ENCODE measurements at regions not wholly inside any gene's neighbourhood (a gene's known extent, or its start where the extent isn't known, plus 50 kb on each side); places are given as distances from the start of the nearest gene placed in this dataset.

DNA sequence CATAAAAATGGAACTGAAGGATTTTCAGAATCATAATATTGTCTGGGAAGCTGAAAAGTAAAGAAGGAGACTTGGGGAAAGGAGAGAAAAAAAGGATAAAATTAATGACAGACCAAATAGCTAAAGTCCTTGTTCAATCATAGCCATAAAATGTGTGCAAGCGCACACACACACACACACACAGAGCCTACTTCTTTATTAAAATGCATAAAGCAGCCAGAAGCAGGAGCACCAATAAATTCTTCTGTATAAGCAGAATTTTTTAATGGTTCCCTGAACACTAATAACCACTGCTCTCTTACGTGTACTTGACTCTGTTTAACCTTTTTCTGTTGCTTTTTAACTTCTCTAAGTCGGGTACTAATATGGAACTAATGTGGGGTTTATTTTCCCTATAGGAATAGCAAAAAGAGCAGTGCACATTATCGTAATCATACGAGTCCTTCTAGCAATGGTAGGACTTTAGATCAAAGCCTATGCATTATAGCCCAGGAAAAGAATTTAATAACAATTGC lies 131.0 kb upstream of the PSMD7 start:
- TF ChIP-seq CTCF (IDR thresholded peaks at IDR 0.05) (no peak), REST (IDR thresholded peaks at IDR 0.05; ENCODE audit: insufficient read depth in 1 of 2, low read depth in 2 of 2, low read length in 1 of 2) (no peak), POLR2AphosphoS5 (IDR thresholded peaks at IDR 0.05; ENCODE audit: low read depth, low read length) (no peak), TCF7L2 (IDR thresholded peaks at IDR 0.05; ENCODE audit: low read depth, low read length) (no peak)

Data from Panc1 (cell line).